Endothelial cell of umbilical vein (primary cell): ENCODE measurements at regions not wholly inside any gene's neighbourhood (a gene's known extent, or its start where the extent isn't known, plus 50 kb on each side); places are given as distances from the start of the nearest gene placed in this dataset.
"Not testable (repeated sequence)": the region's sequence is repeated elsewhere in the genome, so short reads cannot be mapped to it uniquely, and the experiment has no call there.

Experiments
- BruUV-seq: library from RNA; stranded (reverse); fragments of 400-500 nt; replicated peaks from 2 replicates; lab custom pipeline; 2021; lab: Mats Ljungman, UMichigan
- CTCF ChIA-PET: fragments of 300-600, 350-600 bp; sonication (Branson Sonifier 250); formaldehyde crosslinking; loops from one replicate; lab custom pipeline; 2021; ENCODE audit warnings: antibody characterized with exemption, inconsistent platforms; lab: Charles Lee
- POLR2A ChIA-PET: fragments of 300-600, 350-600 bp; sonication (Branson Sonifier 250); formaldehyde crosslinking; loops from one replicate; lab custom pipeline; 2021; ENCODE audit warnings: antibody characterized with exemption, inconsistent platforms; lab: Charles Lee
- DNase-seq: peaks from one replicate; pipeline ENCODE4 v3.0.0-alpha.2; 2011; ENCODE audit warnings: low read depth, low spot score
- FAIRE-seq: peaks from 2 replicates; lab custom pipeline; 2011; peaks lifted over from hg19 to GRCh38; lab: Jason Lieb, UNC
- H2AFZ ChIP-seq: 2 replicates; pipeline ENCODE4 v1.6.0; 2012; ENCODE audit warnings: low read depth, low read length, control low read depth, inconsistent platforms
- H3K27ac ChIP-seq: 2 replicates; pipeline ENCODE4 v1.5.1; 2011; ENCODE audit warnings: low read depth, mild to moderate bottlenecking, control low read depth, low read length, moderate library complexity; ENCODE audit not compliant: insufficient read depth
- H3K27me3 ChIP-seq, 2 experiments: 2 replicates each; pipeline versions ENCODE4 v1.6.0 to v1.6.1; 2011; ENCODE audit warnings: low read length in 2 of 2, mixed read lengths in 1 of 2; ENCODE audit not compliant: control insufficient read depth in 2 of 2, insufficient read depth in 2 of 2
- H3K36me3 ChIP-seq, 2 experiments: 2 replicates in 1 of 2; 3 replicates in 1 of 2; pipeline ENCODE4 v1.5.1; 2011; ENCODE audit warnings: low read length in 2 of 2, mild to moderate bottlenecking in 1 of 2, moderate library complexity in 1 of 2; ENCODE audit not compliant: control insufficient read depth in 2 of 2, insufficient read depth in 2 of 2; ENCODE audit errors: extremely low read depth in 1 of 2
- H3K4me1 ChIP-seq: 3 replicates; pipeline ENCODE4 v1.5.1; 2011; ENCODE audit warnings: mild to moderate bottlenecking, low read length; ENCODE audit not compliant: control insufficient read depth, insufficient read depth; ENCODE audit errors: extremely low read depth
- H3K4me2 ChIP-seq: 2 replicates; pipeline ENCODE4 v1.6.1; 2011; ENCODE audit warnings: low read length, control low read depth, mixed read lengths; ENCODE audit not compliant: insufficient read depth
- H3K4me3 ChIP-seq, 3 experiments: fragments of 200-600 bp in 1 of 3; sonication (generic), shearing (Covaris generic) in 1 of 3; replicated peaks in 1 of 3; 2 replicates each; pipeline ENCODE4 v1.5.1; 2011 to 2016; ENCODE audit warnings: control low read depth in 3 of 3, low read length in 3 of 3, mild to moderate bottlenecking in 2 of 3, inconsistent platforms in 1 of 3, low read depth in 1 of 3, moderate library complexity in 1 of 3; ENCODE audit not compliant: insufficient read depth in 1 of 3
- H3K79me2 ChIP-seq: 2 replicates; pipeline ENCODE4 v1.6.0; 2012; ENCODE audit warnings: low read length, inconsistent platforms; ENCODE audit not compliant: control insufficient read depth, insufficient read depth
- H3K9ac ChIP-seq: replicated peaks from 2 replicates; pipeline ENCODE3; 2011; ENCODE audit warnings: low read length, control low read depth; ENCODE audit not compliant: insufficient read depth; ENCODE audit errors: extremely low read depth
- H3K9me1 ChIP-seq: replicated peaks from 3 replicates; pipeline ENCODE4 v1.6.0; 2011; ENCODE audit warnings: mild to moderate bottlenecking, low read length; ENCODE audit not compliant: control insufficient read depth, insufficient read depth; ENCODE audit errors: extremely low read depth
- H3K9me3 ChIP-seq: replicated peaks from 2 replicates; pipeline ENCODE4 v1.5.1; 2012; ENCODE audit warnings: low read length, inconsistent platforms; ENCODE audit not compliant: control insufficient read depth, insufficient read depth
- H4K20me1 ChIP-seq: replicated peaks from 2 replicates; pipeline ENCODE3; 2011; ENCODE audit warnings: mild to moderate bottlenecking, low read length; ENCODE audit not compliant: control insufficient read depth, insufficient read depth; ENCODE audit errors: extremely low read depth
- JUN ChIP-seq: IDR thresholded peaks from 2 replicates; pipeline ENCODE4 v1.6.1; 2011; ENCODE audit warnings: borderline replicate concordance, low read depth; ENCODE audit not compliant: insufficient read length, insufficient read depth
- dilution Hi-C: fragments of 300-500 bp; cut with MboI; formaldehyde crosslinking; loops from one replicate; pipeline ENCODE4 v1.15.0; 2019; ENCODE audit warnings: low sequenced_read_pairs; ENCODE audit not compliant: extremely low pct_ligation_motif_present
- intact Hi-C: fragments of 100-400 bp; cut with micrococcal nuclease; formaldehyde crosslinking; loops from one replicate; pipeline ENCODE4 v1.10.0; 2022

DNA sequence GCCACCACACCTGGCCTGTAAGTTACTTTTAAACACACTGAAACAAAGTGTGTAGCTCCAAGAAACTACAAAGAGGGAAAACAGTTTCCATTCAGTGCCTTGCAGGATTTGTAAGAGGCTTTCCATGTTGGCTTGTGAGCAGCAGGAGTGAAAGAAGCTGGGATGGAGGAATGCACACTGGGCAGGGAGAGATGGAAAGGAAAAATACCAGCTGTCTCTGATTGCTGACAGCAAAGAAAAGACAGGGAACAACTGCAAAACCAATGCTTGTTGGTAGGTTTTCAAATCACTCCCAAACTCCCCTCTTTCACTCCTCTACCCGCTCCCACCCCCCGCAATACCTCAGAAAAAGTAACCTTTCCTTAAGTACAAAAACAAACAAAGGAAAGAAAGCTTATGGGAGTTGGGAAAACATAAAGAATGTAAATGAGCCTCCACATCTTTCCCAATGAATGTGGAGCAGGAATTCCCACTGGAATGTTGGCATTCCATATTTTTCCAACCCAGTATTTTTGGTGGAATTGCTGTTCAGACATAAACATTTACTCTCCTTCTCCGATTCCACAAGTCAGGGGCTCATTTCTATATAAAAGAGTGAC, 166.1 kb downstream of the THBS2 start:
- Histone ChIP-seq H3K4me1 (no peaks in the 10 kb centered on the region), H3K9me3 (peaks cover 2% of the 10 kb centered on the region), H3K9ac (no peak overlapping the region), H3K27me3 (no peaks in the 10 kb centered on the region), H4K20me1 (no peaks in the 10 kb centered on the region), H3K27ac (no peak overlapping the region), H3K79me2 (no peaks in the 10 kb centered on the region), H3K4me2 (no peak overlapping the region), H2AFZ (no peak overlapping the region), H3K9me1 (no peaks in the 10 kb centered on the region), H3K4me3 (no peak overlapping the region), H3K36me3 (no peaks in the 10 kb centered on the region)
- FAIRE-seq, result no peak
- ChIA-PET CTCF (no interaction called here), POLR2A (no interaction called here)
- dilution Hi-C loops, result no loop called here
- DNase-seq, result no peak
- TF ChIP-seq JUN, result no peak
- intact Hi-C loops, result no loop called here
- BruUV-seq, result no TSS peak

DNA sequence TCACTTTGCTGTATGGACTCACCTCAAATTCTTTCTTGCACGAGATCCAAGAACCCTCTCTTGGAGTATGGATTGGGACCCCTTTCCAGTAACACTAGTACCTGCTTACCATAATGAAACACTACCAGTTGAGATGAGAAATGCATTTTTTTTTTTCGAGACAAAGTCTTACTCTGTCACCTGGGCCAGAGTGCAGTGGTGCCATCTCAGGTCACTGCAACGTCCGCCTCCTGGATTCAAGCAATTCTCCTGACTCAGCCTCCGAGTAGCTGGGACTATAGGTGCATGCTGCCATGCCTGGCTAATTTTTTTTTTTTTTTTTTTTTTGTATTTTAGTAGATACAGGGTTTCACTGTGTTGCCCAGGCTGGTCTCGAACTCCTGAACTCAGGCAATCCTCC, 167.0 kb downstream of the THBS2 start:
- H4K20me1 ChIP-seq, H3K9me1 ChIP-seq, H3K9ac ChIP-seq, H3K4me2 ChIP-seq, H3K4me1 ChIP-seq, H3K9me3 ChIP-seq, POLR2A ChIA-PET, H3K27ac ChIP-seq, BruUV-seq, CTCF ChIA-PET, H3K4me3 ChIP-seq, H3K27me3 ChIP-seq, H3K36me3 ChIP-seq, FAIRE-seq, H2AFZ ChIP-seq, DNase-seq, H3K79me2 ChIP-seq, dilution Hi-C loops, intact Hi-C loops: not testable (repeated sequence)
